IMR-90 (cell line): ENCODE measurements at regions not wholly inside any gene's neighbourhood (a gene's known extent, or its start where the extent isn't known, plus 50 kb on each side); places are given as distances from the start of the nearest gene placed in this dataset.

Source experiments
- ATAC-seq: fragments of 200-7000 bp; cut with Tn5 transposase; 2 replicates; pipeline ENCODE4 v1.9.1; 2020; ENCODE audit warnings: low read depth, mild to moderate bottlenecking, moderate library complexity
- BruUV-seq: library from RNA; stranded (reverse); fragments of 400-500 nt; replicated peaks from 2 replicates; lab custom pipeline; 2021; lab: Mats Ljungman, UMichigan
- CTCF ChIA-PET: fragments of 300-600 bp; formaldehyde crosslinking; extraction: SDS; loops from one replicate; lab custom pipeline; 2021; ENCODE audit warnings: antibody characterized with exemption; lab: Yijun Ruan, JAX
- POLR2A ChIA-PET: fragments of 300-600 bp; sonication (Branson Sonifier 250); formaldehyde crosslinking; loops from one replicate; lab custom pipeline; 2022; ENCODE audit warnings: antibody characterized with exemption; ENCODE audit not compliant: unreplicated experiment; lab: Charles Lee
- DNase-seq: peaks from one replicate; pipeline ENCODE4 v3.0.0; 2013
- H2AFZ ChIP-seq: replicated peaks from 2 replicates; pipeline ENCODE3; 2013; ENCODE audit warnings: low read length, mild to moderate bottlenecking; ENCODE audit not compliant: poor library complexity
- H2AK5ac ChIP-seq: 2 replicates; pipeline ENCODE4 v1.6.1; 2013; ENCODE audit warnings: low read depth, low read length, inconsistent platforms
- H2AK9ac ChIP-seq: replicated peaks from 2 replicates; pipeline ENCODE3; 2013; ENCODE audit warnings: mild to moderate bottlenecking, low read depth, low read length, moderate library complexity; ENCODE audit not compliant: poor library complexity
- H2BK120ac ChIP-seq: 2 replicates; pipeline ENCODE4 v1.6.1; 2013; ENCODE audit warnings: low read depth, low read length, inconsistent platforms
- H2BK15ac ChIP-seq: 3 replicates; pipeline ENCODE4 v1.6.1; 2013; ENCODE audit warnings: low read depth, low read length, inconsistent platforms
- H2BK20ac ChIP-seq: 2 replicates; pipeline ENCODE4 v1.6.1; 2013; ENCODE audit warnings: low read depth, mild to moderate bottlenecking, inconsistent platforms, low read length, moderate library complexity
- H2BK5ac ChIP-seq: 2 replicates; pipeline ENCODE4 v1.6.1; 2013; ENCODE audit warnings: mild to moderate bottlenecking, low read depth, low read length, inconsistent platforms; ENCODE audit not compliant: poor library complexity, severe bottlenecking
- H3K14ac ChIP-seq: replicated peaks from 2 replicates; pipeline ENCODE4 v1.6.1; 2013; ENCODE audit warnings: low read depth, low read length, inconsistent platforms
- H3K18ac ChIP-seq: 2 replicates; pipeline ENCODE4 v1.6.1; 2013; ENCODE audit warnings: low read depth, low read length, control low read depth
- H3K23ac ChIP-seq: 2 replicates; pipeline ENCODE4 v1.6.1; 2013; ENCODE audit warnings: low read depth, low read length, inconsistent platforms
- H3K27ac ChIP-seq: 2 replicates; pipeline ENCODE4 v1.5.1; 2013; ENCODE audit warnings: mild to moderate bottlenecking, control low read depth, low read length; ENCODE audit not compliant: insufficient read depth
- H3K27me3 ChIP-seq: 2 replicates; pipeline ENCODE4 v1.6.1; 2013; ENCODE audit warnings: low read length; ENCODE audit not compliant: control insufficient read depth, insufficient read depth
- H3K36me3 ChIP-seq: 2 replicates; pipeline ENCODE4 v1.6.1; 2013; ENCODE audit warnings: low read length, mixed read lengths; ENCODE audit not compliant: control insufficient read depth, insufficient read depth
- H3K4ac ChIP-seq: 2 replicates; pipeline ENCODE4 v1.6.1; 2013; ENCODE audit warnings: low read depth, low read length, inconsistent platforms
- H3K4me1 ChIP-seq: 2 replicates; pipeline ENCODE4 v1.6.1; 2013; ENCODE audit warnings: low read length, mixed read lengths; ENCODE audit not compliant: control insufficient read depth, insufficient read depth
- H3K4me2 ChIP-seq: 2 replicates; pipeline ENCODE4 v1.6.1; 2013; ENCODE audit warnings: low read depth, mild to moderate bottlenecking, control low read depth, low read length, moderate library complexity
- H3K4me3 ChIP-seq: 2 replicates; pipeline ENCODE4 v1.5.1; 2013; ENCODE audit warnings: low read depth, mild to moderate bottlenecking, control low read depth, low read length, moderate library complexity; ENCODE audit not compliant: insufficient read depth
- H3K56ac ChIP-seq: 2 replicates; pipeline ENCODE4 v1.6.1; 2013; ENCODE audit warnings: low read length, inconsistent platforms; ENCODE audit not compliant: insufficient read depth; ENCODE audit errors: extremely low read depth
- H3K79me1 ChIP-seq, 2 experiments: 2 replicates each; pipeline ENCODE4 v1.6.1; 2013; ENCODE audit warnings: low read length in 2 of 2, inconsistent platforms in 1 of 2, low read depth in 1 of 2
- H3K9ac ChIP-seq: 2 replicates; pipeline ENCODE4 v1.6.1; 2013; ENCODE audit warnings: low read depth, low read length, control low read depth
- H3K9me1 ChIP-seq: 2 replicates; pipeline ENCODE4 v1.6.1; 2013; ENCODE audit warnings: low read length, inconsistent platforms; ENCODE audit not compliant: insufficient read depth
- H3K9me3 ChIP-seq: 2 replicates; pipeline ENCODE4 v1.6.1; 2013; ENCODE audit warnings: low read length; ENCODE audit not compliant: control insufficient read depth, insufficient read depth
- H4K20me1 ChIP-seq: 2 replicates; pipeline ENCODE4 v1.6.1; 2013; ENCODE audit warnings: low read length, inconsistent platforms; ENCODE audit not compliant: insufficient read depth
- H4K5ac ChIP-seq: 2 replicates; pipeline ENCODE4 v1.6.1; 2013; ENCODE audit warnings: mild to moderate bottlenecking, low read depth, low read length, control low read depth
- H4K8ac ChIP-seq, 2 experiments: 2 replicates each; pipeline ENCODE4 v1.6.1; 2013; ENCODE audit warnings: low read depth in 2 of 2, low read length in 2 of 2, control low read depth in 1 of 2, inconsistent platforms in 1 of 2
- H4K91ac ChIP-seq: 2 replicates; pipeline ENCODE4 v1.6.1; 2013; ENCODE audit warnings: low read depth, low read length, inconsistent platforms; ENCODE audit not compliant: insufficient read depth
- BHLHE40 ChIP-seq: fragments of 150-350 bp; IDR thresholded peaks from 2 replicates; pipeline ENCODE4 v1.6.1; 2016; ENCODE audit warnings: mild to moderate bottlenecking, low read depth, low read length
- CEBPB ChIP-seq: IDR thresholded peaks from 2 replicates; pipeline ENCODE4 v1.6.1; 2012; ENCODE audit warnings: low read depth, low read length, improper control_type of control experiment
- FOS ChIP-seq: fragments of 150-350 bp; IDR thresholded peaks from 2 replicates; pipeline ENCODE4 v1.6.1; 2016; ENCODE audit warnings: low read depth, low read length
- NFE2L2 ChIP-seq: fragments of 150-350 bp; IDR thresholded peaks from 2 replicates; pipeline ENCODE4 v1.6.1; 2016; ENCODE audit warnings: low read depth, mild to moderate bottlenecking, low read length
- RAD21 ChIP-seq: IDR thresholded peaks from 2 replicates; pipeline ENCODE4 v1.6.1; 2012; ENCODE audit warnings: low read length, improper control_type of control experiment
- WGBS, 2 experiments: methylation state at CpG; one replicate each; pipeline versions ENCODE4 v1.1.5 to v1.1.7; 2013; ENCODE audit warnings: missing lambda C conversion rate in 2 of 2; ENCODE audit not compliant: insufficient read length in 1 of 2; ENCODE audit errors: extremely low coverage in 2 of 2; 5-methylcytosine and 5-hydroxymethylcytosine counted together
- dilution Hi-C: fragments of 300-500 bp; cut with HindIII; formaldehyde crosslinking; loops from one replicate; pipeline ENCODE4 v1.14.3; 2018; ENCODE audit warnings: low sequenced_read_pairs; ENCODE audit not compliant: unreplicated experiment
- in situ Hi-C: fragments of 300-500 bp; cut with MboI; formaldehyde crosslinking; loops from 3 replicates; pipeline ENCODE4 v1.14.3; 2019; ENCODE audit warnings: low sequenced_read_pairs, inconsistent platforms, mixed read lengths
- intact Hi-C: fragments of 100-400 bp; cut with micrococcal nuclease; formaldehyde crosslinking; loops from 2 replicates; pipeline ENCODE4 v1.10.0; 2022

GRCh38 chr12:92041742-92042141 lies 103.9 kb downstream of the BTG1 start:
- Histone ChIP-seq H2BK20ac (no peak overlapping the region), H2AK5ac (0 out of 2 replicates have a peak overlapping the region, but pooled peaks have one; percentile 4), H2AFZ (peak overlapping the region; percentile 35), H3K9ac (no peak overlapping the region), H2BK120ac (peak overlapping the region; percentile 35; the same call in 1 of the 2 replicates), H2BK5ac (no peak overlapping the region), H3K18ac (no peak overlapping the region), H3K27ac (no peak overlapping the region), H3K4me1 (peaks cover 3% of the 10 kb centered on the region; the same call in 1 of the 2 replicates), H3K4me3 (no peak overlapping the region), H4K8ac (no peak overlapping the region), H4K91ac (no peak overlapping the region), H2BK15ac (peak overlapping the region; percentile 32; the same call in 1 of the 3 replicates), H3K27me3 (no peaks in the 10 kb centered on the region), H3K36me3 (no peaks in the 10 kb centered on the region), H4K20me1 (no peaks in the 10 kb centered on the region), H2AK9ac (no peak overlapping the region), H3K9me1 (no peaks in the 10 kb centered on the region), H3K4me2 (no peak overlapping the region), H3K9me3 (no peaks in the 10 kb centered on the region), H4K5ac (no peak overlapping the region), H3K56ac (no peak overlapping the region), H3K4ac (no peak overlapping the region), H3K23ac (no peak overlapping the region; the same call in 1 of the 2 replicates), H3K14ac (0 out of 2 replicates have a peak overlapping the region, but pooled peaks have one; percentile 2), H3K79me1 (no peaks in the 10 kb centered on the region)
- DNase-seq (peak; percentile 33), ATAC-seq (no peak)
- TF ChIP-seq BHLHE40 = no peak
- no peak for TF ChIP-seq CEBPB
- no peak for TF ChIP-seq RAD21
- TF ChIP-seq FOS = no peak
- TF ChIP-seq NFE2L2 = no peak
- BruUV-seq = no TSS peak
- no CpG with 5 or more reads among the region's 1 CpG for WGBS, 2 experiments
- dilution Hi-C loops = no loop called here
- intact Hi-C loops = no loop called here
- CTCF ChIA-PET = no interaction called here
- in situ Hi-C loops = no loop called here
- POLR2A ChIA-PET = no interaction called here
